BE2C (cell line): ENCODE measurements at regions not wholly inside any gene's neighbourhood (a gene's known extent, or its start where the extent isn't known, plus 50 kb on each side); places are given as distances from the start of the nearest gene placed in this dataset.
"Not testable (repeated sequence)": the region's sequence is repeated elsewhere in the genome, so short reads cannot be mapped to it uniquely, and the experiment has no call there.

ENCODE experiments used
- DNase-seq: peaks from one replicate; pipeline ENCODE4 v3.0.0-alpha.2; 2020
- H3K27me3 ChIP-seq: fragments of 250-450 bp; sonication (Bioruptor Pico); 2 replicates; pipeline ENCODE4 v1.5.1; 2020; ENCODE audit warnings: mild to moderate bottlenecking
- H3K36me3 ChIP-seq: fragments of 250-450 bp; sonication (Bioruptor Pico); 2 replicates; pipeline ENCODE4 v1.5.1; 2020; ENCODE audit warnings: mild to moderate bottlenecking
- H3K4me1 ChIP-seq: fragments of 250-450 bp; sonication (Bioruptor Pico); 2 replicates; pipeline ENCODE4 v1.5.1; 2020
- H3K4me3 ChIP-seq: 2 replicates; pipeline ENCODE4 v1.5.1; 2011; ENCODE audit warnings: low read depth, low read length
- H3K9me3 ChIP-seq: fragments of 250-450 bp; sonication (Bioruptor Pico); 2 replicates; pipeline ENCODE4 v1.5.1; 2020
- CTCF ChIP-seq: IDR thresholded peaks from 2 replicates; pipeline ENCODE4 v1.5.1; 2012; ENCODE audit warnings: mild to moderate bottlenecking, low read depth, low read length

DNA sequence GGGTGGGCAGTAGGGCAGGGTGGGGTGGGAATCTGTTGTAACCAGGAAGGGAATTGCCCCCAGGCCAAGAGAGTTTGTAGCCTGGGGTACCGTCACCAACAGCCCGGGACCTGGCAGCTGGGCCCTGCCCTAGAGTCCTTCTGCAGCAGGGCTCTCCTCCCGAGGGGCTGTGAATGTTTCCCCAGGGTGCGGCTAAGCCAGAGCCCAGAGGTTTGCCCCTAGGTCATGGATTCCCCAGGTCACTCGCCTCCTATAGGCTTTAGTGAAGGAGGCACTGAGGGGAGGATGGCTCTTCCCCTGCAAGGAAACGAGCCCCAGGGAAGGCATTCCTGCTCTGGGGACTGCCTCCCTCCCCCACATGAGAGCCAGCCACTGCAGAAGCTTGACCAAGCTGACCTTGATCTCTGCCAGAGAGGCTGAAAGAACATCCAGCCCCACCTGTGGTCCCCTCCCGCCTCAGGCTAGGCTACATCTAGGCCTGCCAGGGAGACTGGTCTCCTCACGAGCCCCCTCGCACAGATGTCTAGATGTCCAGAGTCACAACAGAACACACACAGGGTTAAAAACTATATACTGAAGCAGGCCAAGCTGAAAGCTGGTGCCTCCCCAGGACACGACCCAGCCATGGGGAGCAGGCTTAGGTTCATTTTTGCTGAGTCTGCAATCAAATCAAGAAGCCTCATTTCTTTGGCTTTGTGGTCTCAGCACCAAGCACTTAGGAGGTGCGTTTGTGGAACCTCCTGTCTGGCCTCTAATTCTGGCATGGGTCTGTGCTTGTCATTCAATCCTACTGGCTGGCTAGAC lies 69.1 kb upstream of the TAMM41 start:
- Histone ChIP-seq H3K4me3 (no peak overlapping the region), H3K4me1 (no peaks in the 10 kb centered on the region), H3K27me3 (no peaks in the 10 kb centered on the region), H3K9me3 (no peaks in the 10 kb centered on the region), H3K36me3 (no peaks in the 10 kb centered on the region)
- TF ChIP-seq CTCF = no peak
- DNase-seq = no peak

DNA sequence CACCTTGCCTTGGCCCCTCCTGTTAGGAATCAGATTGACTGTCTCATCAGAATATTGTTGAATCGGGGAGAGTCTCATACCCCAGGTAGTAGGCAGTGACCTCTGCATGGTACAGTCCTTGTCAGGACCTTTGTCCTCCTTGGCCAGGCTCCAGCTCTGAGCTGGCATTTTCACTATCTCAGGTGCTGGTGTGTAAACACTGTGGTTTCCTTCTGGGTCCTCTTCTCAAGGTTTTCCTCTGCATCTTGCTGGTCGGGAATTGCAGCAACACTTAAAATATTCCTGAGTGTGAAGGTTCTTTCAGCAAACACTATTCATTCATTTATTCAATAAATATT lies 69.7 kb upstream of the TAMM41 start:
- H3K36me3 ChIP-seq, DNase-seq, H3K27me3 ChIP-seq, H3K9me3 ChIP-seq, H3K4me3 ChIP-seq, H3K4me1 ChIP-seq: not testable (repeated sequence)

- Histone ChIP-seq H3K4me3 (no peak overlapping the region), H3K36me3 (no peaks in the 10 kb centered on the region), H3K9me3 (no peaks in the 10 kb centered on the region), H3K4me1 (no peaks in the 10 kb centered on the region), H3K27me3 (no peaks in the 10 kb centered on the region)
- TF ChIP-seq CTCF = no peak
- no peak for DNase-seq
Measured at GRCh38 chr3:11917051-11917450, 70.4 kb upstream of the TAMM41 start.

DNA sequence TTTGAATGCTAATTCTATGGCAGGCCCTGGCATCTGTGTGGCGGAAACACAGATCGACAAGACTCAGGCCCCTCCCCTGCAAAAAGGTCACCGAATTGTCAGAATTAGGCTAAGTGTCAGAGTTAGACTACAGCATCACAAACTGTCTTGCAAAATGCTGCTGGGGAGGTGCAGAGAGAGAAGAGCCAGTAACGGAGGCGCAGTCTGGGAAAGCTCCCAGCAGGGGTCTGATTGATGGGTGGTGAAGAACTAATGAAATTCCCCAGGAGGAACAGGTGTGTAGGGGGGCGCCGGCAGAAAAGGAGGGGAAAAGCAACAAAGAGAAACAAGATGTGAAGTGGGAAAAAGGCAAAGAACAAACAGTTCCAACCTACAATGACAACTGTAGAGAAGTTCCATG lies 72.7 kb upstream of the TAMM41 start:
- no peak for DNase-seq
- H3K9me3 ChIP-seq = no peaks in the 10 kb centered on the region
- H3K4me3 ChIP-seq = no peak overlapping the region
- H3K27me3 ChIP-seq = no peaks in the 10 kb centered on the region
- H3K36me3 ChIP-seq = no peaks in the 10 kb centered on the region
- no peaks in the 10 kb centered on the region for H3K4me1 ChIP-seq
- no peak for TF ChIP-seq CTCF

DNA sequence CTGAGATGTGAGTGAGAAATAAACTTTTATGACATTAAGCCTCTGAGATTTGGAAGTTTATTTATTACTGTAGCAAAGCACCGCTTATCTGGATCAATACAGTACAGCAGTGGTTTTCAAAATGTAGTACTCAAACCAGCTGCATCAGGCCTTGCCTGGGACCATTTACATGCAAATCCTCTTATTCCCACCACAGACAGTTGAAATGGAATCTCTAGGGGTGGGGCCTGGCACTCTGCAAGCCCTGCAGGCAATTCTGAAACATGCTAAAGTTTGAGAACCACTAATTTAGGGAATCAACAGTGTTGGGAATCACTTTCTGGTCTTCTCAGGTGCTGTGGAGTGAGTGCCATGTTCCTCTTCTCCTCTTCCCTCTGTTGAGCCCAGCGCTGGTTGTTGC lies 77.8 kb upstream of the TAMM41 start:
- H3K4me1 ChIP-seq = no peaks in the 10 kb centered on the region
- TF ChIP-seq CTCF = no peak
- H3K27me3 ChIP-seq = no peaks in the 10 kb centered on the region
- DNase-seq = no peak
- H3K4me3 ChIP-seq = no peak overlapping the region
- no peaks in the 10 kb centered on the region for H3K36me3 ChIP-seq
- H3K9me3 ChIP-seq = no peaks in the 10 kb centered on the region

GRCh38 chr3:11928381-11928780 lies 75.8 kb upstream of the SYN2 start:
- Histone ChIP-seq H3K4me1 (no peaks in the 10 kb centered on the region), H3K36me3 (no peaks in the 10 kb centered on the region), H3K4me3 (no peak overlapping the region), H3K9me3 (no peaks in the 10 kb centered on the region), H3K27me3 (no peaks in the 10 kb centered on the region)
- no peak for TF ChIP-seq CTCF
- DNase-seq = peak; percentile 17
